T-cell (primary cell): ENCODE measurements at regions not wholly inside any gene's neighbourhood (a gene's known extent, or its start where the extent isn't known, plus 50 kb on each side); places are given as distances from the start of the nearest gene placed in this dataset.

Experiments used
- ATAC-seq, 4 experiments: fragments of 200-7000 bp in 3 of 4; fragments of 150-1000 bp in 1 of 4; cut with Tn5 transposase; replicated peaks in 1 of 4; 1 replicate in 3 of 4; 2 replicates in 1 of 4; pipeline ENCODE4 v1.10.0; 2021; ENCODE audit warnings: moderate library complexity in 3 of 4, mild to moderate bottlenecking in 2 of 4, moderate number of reproducible peaks in 1 of 4
- CTCF ChIA-PET, 2 donors: fragments of 300-600 bp; sonication (Branson Sonifier 250); formaldehyde crosslinking; loops; one replicate each; lab custom pipeline; 2022; ENCODE audit warnings: antibody characterized with exemption in 2 of 2; lab: Charles Lee
- POLR2A ChIA-PET, 2 donors: fragments of 300-600 bp; sonication (Branson Sonifier 250); formaldehyde crosslinking; loops; one replicate each; lab custom pipeline; 2022; ENCODE audit warnings: antibody characterized with exemption in 2 of 2; lab: Charles Lee
- DNase-seq, 35 experiments: peaks; one replicate each; pipeline versions ENCODE4 v3.0.0 to v3.0.0-alpha.2; 2013 to 2023
- H3K27ac ChIP-seq: one replicate; pipeline ENCODE4 v1.5.1; 2013; ENCODE audit warnings: low read length
- H3K27me3 ChIP-seq, 2 experiments: replicated peaks in 1 of 2; 1 replicate in 1 of 2; 2 replicates in 1 of 2; pipeline versions ENCODE4 v1.6.1 to v1.7.0; 2013; ENCODE audit warnings: low read length in 1 of 2, mixed read lengths in 1 of 2; ENCODE audit not compliant: control insufficient read depth in 2 of 2, insufficient read depth in 2 of 2; ENCODE audit errors: extremely low read depth in 1 of 2
- H3K36me3 ChIP-seq, 2 donors: 1 replicate in 1 of 2; 2 replicates in 1 of 2; pipeline versions ENCODE4 v1.6.1 to v1.7.0; 2013; ENCODE audit warnings: low read length in 1 of 2; ENCODE audit not compliant: control insufficient read depth in 2 of 2, insufficient read depth in 1 of 2; ENCODE audit errors: extremely low read depth in 1 of 2
- H3K4me1 ChIP-seq, 2 experiments: 1 replicate in 1 of 2; 2 replicates in 1 of 2; pipeline versions ENCODE4 v1.6.1 to v1.7.0; 2013; ENCODE audit warnings: low read length in 2 of 2, mixed read lengths in 1 of 2; ENCODE audit not compliant: insufficient read depth in 2 of 2, control insufficient read depth in 1 of 2; ENCODE audit errors: extremely low read depth in 1 of 2
- H3K4me3 ChIP-seq, 2 donors: 1 replicate in 1 of 2; 2 replicates in 1 of 2; pipeline versions ENCODE4 v1.5.1 to v1.7.0; 2013; ENCODE audit warnings: mild to moderate bottlenecking in 2 of 2, low read length in 1 of 2, moderate library complexity in 1 of 2; ENCODE audit not compliant: control insufficient read depth in 1 of 2; ENCODE audit errors: extremely low read depth in 1 of 2
- H3K9me3 ChIP-seq: 2 replicates; pipeline ENCODE4 v1.7.0; 2013
- H3K27ac Mint-ChIP-seq, 2 donors: one replicate each; pipeline ENCODE4 v1.8.0; 2020 to 2021; ENCODE audit warnings: mild to moderate bottlenecking in 2 of 2, mixed read lengths in 2 of 2
- H3K27me3 Mint-ChIP-seq, 2 donors: one replicate each; pipeline ENCODE4 v1.8.0; 2021 to 2022; ENCODE audit warnings: mixed read lengths in 2 of 2
- H3K36me3 Mint-ChIP-seq: one replicate; pipeline ENCODE4 v1.8.0; 2021; ENCODE audit warnings: mixed read lengths
- H3K4me1 Mint-ChIP-seq, 3 donors: one replicate each; pipeline ENCODE4 v1.8.0; 2020 to 2022; ENCODE audit warnings: mixed read lengths in 3 of 3, mild to moderate bottlenecking in 1 of 3
- H3K4me3 Mint-ChIP-seq, 3 donors: one replicate each; pipeline ENCODE4 v1.8.0; 2020 to 2022; ENCODE audit warnings: mild to moderate bottlenecking in 3 of 3, mixed read lengths in 3 of 3, moderate library complexity in 3 of 3
- H3K9me3 Mint-ChIP-seq, 3 donors: one replicate each; pipeline ENCODE4 v1.8.0; 2020 to 2022; ENCODE audit warnings: mixed read lengths in 3 of 3
- WGBS: methylation state at CpG from one replicate; pipeline ENCODE4 v1.1.5; 2013; ENCODE audit warnings: missing lambda C conversion rate; ENCODE audit not compliant: insufficient coverage; 5-methylcytosine and 5-hydroxymethylcytosine counted together

- Histone ChIP-seq H3K9me3 (no peaks in the 10 kb centered on the region), H3K36me3 (no peaks in the 10 kb centered on the region), H3K27ac (no peak overlapping the region), H3K27me3 (peaks cover 0 to 3% of the 10 kb centered on the region in 2 experiments), H3K4me1 (no peaks in the 10 kb centered on the region), H3K4me3 (no peak overlapping the region)
- Mint-ChIP-seq H3K36me3 (no peaks in the 10 kb centered on the region), H3K9me3 (no peaks in the 10 kb centered on the region), H3K4me1 (no peaks in the 10 kb centered on the region), H3K27me3 (peaks cover 15 to 16% of the 10 kb centered on the region in 2 donors), H3K4me3 (no peak overlapping the region), H3K27ac (no peak overlapping the region)
- ChIA-PET POLR2A (no interaction called here), CTCF (interaction anchor here in 1 of 2 donors (0.7 kb wide), 1 partner anchor 90 kb away, joined by 3 read pairs; no protein-coding TSS in a partner anchor)
- no peak for ATAC-seq
- 94% methylated on average over 5 of the region's 7 CpGs for WGBS
- no peak for DNase-seq
Measured at GRCh38 chr18:75681538-75682115, 254.1 kb upstream of the SMIM21 start.

DNA sequence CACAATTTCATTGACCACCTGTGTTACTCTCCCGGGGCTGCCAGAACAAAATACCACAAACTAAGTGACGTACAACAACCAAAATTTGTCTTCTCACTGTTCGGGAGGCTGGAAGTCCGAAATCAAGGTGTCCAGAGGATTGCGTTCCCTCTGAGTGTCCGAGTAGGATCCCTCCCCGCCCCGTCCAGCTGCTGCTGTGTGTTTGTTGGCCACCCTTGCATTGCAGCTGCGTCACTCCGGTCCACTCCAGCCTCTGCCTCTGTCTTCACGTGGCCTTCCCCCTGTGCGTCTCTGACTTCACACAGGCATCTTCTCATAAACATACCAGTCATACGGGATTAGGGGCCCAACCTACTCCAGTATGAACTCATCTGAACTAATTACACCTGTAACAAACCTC lies 251.8 kb upstream of the SMIM21 start:
- ATAC-seq (no peak), DNase-seq (no peak)
- Histone ChIP-seq H3K27ac (no peak overlapping the region), H3K36me3 (no peaks in the 10 kb centered on the region), H3K4me3 (no peak overlapping the region), H3K27me3 (peaks cover 0 to 3% of the 10 kb centered on the region in 2 experiments), H3K9me3 (no peaks in the 10 kb centered on the region), H3K4me1 (no peaks in the 10 kb centered on the region)
- WGBS: 85% methylated on average over 11 of the region's 13 CpGs
- Mint-ChIP-seq H3K27me3 (peaks cover 14 to 16% of the 10 kb centered on the region in 2 donors), H3K9me3 (no peaks in the 10 kb centered on the region), H3K4me1 (no peaks in the 10 kb centered on the region), H3K36me3 (no peaks in the 10 kb centered on the region), H3K27ac (no peak overlapping the region), H3K4me3 (no peak overlapping the region)
- CTCF ChIA-PET: no interaction called here
- POLR2A ChIA-PET: no interaction called here

GRCh38 chr18:75678627-75679026 lies 251.1 kb upstream of the SMIM21 start:
- no CpG with 5 or more reads among the region's 7 CpGs for WGBS

GRCh38 chr18:75677696-75678455 lies 250.4 kb upstream of the SMIM21 start:
- Histone ChIP-seq H3K27ac (no peak overlapping the region), H3K27me3 (no peaks in the 10 kb centered on the region), H3K9me3 (no peaks in the 10 kb centered on the region), H3K4me3 (no peak overlapping the region), H3K4me1 (no peaks in the 10 kb centered on the region), H3K36me3 (no peaks in the 10 kb centered on the region)
- H3K4me3 Mint-ChIP-seq: no peak overlapping the region
- no peaks in the 10 kb centered on the region for H3K9me3 Mint-ChIP-seq
- no peaks in the 10 kb centered on the region for H3K36me3 Mint-ChIP-seq
- H3K27me3 Mint-ChIP-seq: peaks cover 14 to 16% of the 10 kb centered on the region in 2 donors
- no peak for DNase-seq
- ATAC-seq: no peak
- 60% methylated on average over 1 of the region's 2 CpGs for WGBS
- ChIA-PET CTCF (no interaction called here), POLR2A (no interaction called here)
- no peaks in the 10 kb centered on the region for H3K4me1 Mint-ChIP-seq
- no peak overlapping the region for H3K27ac Mint-ChIP-seq

More at GRCh38 chr18:75678627-75679026, 251.1 kb upstream of the SMIM21 start:
- no peak for ATAC-seq
- no peaks in the 10 kb centered on the region for H3K9me3 ChIP-seq
- no peaks in the 10 kb centered on the region for H3K4me1 Mint-ChIP-seq
- H3K4me1 ChIP-seq: no peaks in the 10 kb centered on the region
- H3K27me3 Mint-ChIP-seq: peaks cover 14 to 16% of the 10 kb centered on the region in 2 donors
- peaks cover 0 to 3% of the 10 kb centered on the region in 2 experiments for H3K27me3 ChIP-seq
- H3K9me3 Mint-ChIP-seq: no peaks in the 10 kb centered on the region
- no peak overlapping the region for H3K27ac ChIP-seq
- POLR2A ChIA-PET: no interaction called here
- no peak overlapping the region for H3K4me3 Mint-ChIP-seq
- no peak overlapping the region for H3K4me3 ChIP-seq
- CTCF ChIA-PET: no interaction called here
- H3K36me3 Mint-ChIP-seq: no peaks in the 10 kb centered on the region
- no peak overlapping the region for H3K27ac Mint-ChIP-seq
- DNase-seq: no peak
- H3K36me3 ChIP-seq: no peaks in the 10 kb centered on the region

DNA sequence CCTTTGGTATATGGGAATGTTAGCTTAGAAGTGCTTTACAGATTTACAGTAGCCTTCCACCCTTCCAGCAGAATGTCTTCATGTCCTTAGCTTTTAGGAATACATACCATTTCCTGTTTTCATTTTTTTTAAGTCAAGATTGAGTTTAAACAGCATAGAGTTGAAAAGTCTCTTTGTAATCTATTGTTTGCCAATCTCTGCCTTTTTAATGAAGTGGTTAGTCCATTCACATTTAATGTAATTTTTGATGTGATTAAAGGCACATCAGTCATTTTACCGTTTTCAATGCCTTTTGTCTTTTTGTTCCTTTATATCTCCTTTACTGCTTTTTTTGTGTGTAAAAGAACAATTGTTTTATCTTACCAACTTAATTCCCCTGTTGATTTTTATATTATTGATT lies 233.4 kb upstream of the SMIM21 start:
- Histone ChIP-seq H3K27me3 (no peaks in the 10 kb centered on the region), H3K36me3 (no peaks in the 10 kb centered on the region), H3K4me1 (no peaks in the 10 kb centered on the region), H3K4me3 (no peak overlapping the region), H3K9me3 (peaks cover 6% of the 10 kb centered on the region), H3K27ac (no peak overlapping the region)
- no peak overlapping the region for H3K27ac Mint-ChIP-seq
- no peak overlapping the region for H3K4me3 Mint-ChIP-seq
- H3K4me1 Mint-ChIP-seq: peaks cover 0 to 5% (median 2%) of the 10 kb centered on the region in 3 donors
- DNase-seq (no peak), ATAC-seq (no peak)
- CTCF ChIA-PET: no interaction called here
- no peaks in the 10 kb centered on the region for H3K36me3 Mint-ChIP-seq
- peaks cover 6 to 19% (median 17%) of the 10 kb centered on the region in 3 donors for H3K9me3 Mint-ChIP-seq
- peaks cover 6 to 16% of the 10 kb centered on the region in 2 donors for H3K27me3 Mint-ChIP-seq
- POLR2A ChIA-PET: no interaction called here
- no CpG with 5 or more reads among the region's 1 CpG for WGBS

- Histone ChIP-seq H3K27me3 (no peaks in the 10 kb centered on the region), H3K36me3 (no peaks in the 10 kb centered on the region), H3K9me3 (peaks cover 6% of the 10 kb centered on the region), H3K27ac (no peak overlapping the region), H3K4me1 (no peaks in the 10 kb centered on the region), H3K4me3 (no peak overlapping the region)
- Mint-ChIP-seq H3K27ac (no peak overlapping the region), H3K4me3 (no peak overlapping the region), H3K9me3 (peaks cover 6 to 19% (median 17%) of the 10 kb centered on the region in 3 donors), H3K27me3 (peaks cover 7 to 12% of the 10 kb centered on the region in 2 donors), H3K4me1 (peaks cover 0 to 6% (median 2%) of the 10 kb centered on the region in 3 donors), H3K36me3 (no peaks in the 10 kb centered on the region)
- ChIA-PET POLR2A (interaction anchor here in 1 of 2 donors (0.6 kb wide), 1 partner anchor 42 kb away, joined by 4 read pairs; no protein-coding TSS in a partner anchor), CTCF (no interaction called here)
- no peak for DNase-seq
- no peak for ATAC-seq
Measured at GRCh38 chr18:75659535-75660023, 232.1 kb upstream of the SMIM21 start.
